Omental fat pad (tissue), 3 donors: ENCODE measurements at regions not wholly inside any gene's neighbourhood (a gene's known extent, or its start where the extent isn't known, plus 50 kb on each side); places are given as distances from the start of the nearest gene placed in this dataset.
"Not testable (repeated sequence)": the region's sequence is repeated elsewhere in the genome, so short reads cannot be mapped to it uniquely, and the experiment has no call there.

ENCODE experiments used
- ATAC-seq: fragments of 150-250 bp; one replicate; pipeline ENCODE4 v1.9.1; 2016; ENCODE audit warnings: mild to moderate bottlenecking, moderate library complexity; ENCODE audit not compliant: low FRiP score
- DNase-seq: peaks from one replicate; pipeline ENCODE4 v3.0.0-alpha.2; 2019; ENCODE audit warnings: low spot score
- CTCF ChIP-seq, 3 donors: fragments of 450-650 bp; IDR thresholded peaks; one replicate each; pipeline ENCODE4 v1.5.1; 2016 to 2017; ENCODE audit warnings: antibody characterized with exemption in 3 of 3, mild to moderate bottlenecking in 3 of 3, moderate library complexity in 2 of 3

- no peak for TF ChIP-seq CTCF (IDR thresholded peaks at IDR 0.05)
- no peak for DNase-seq
- ATAC-seq, result no peak
These were observed 137.8 kb upstream of the SKOR2 start for GRCh38 chr18:47389210-47389609.

- ATAC-seq, result no peak
- TF ChIP-seq CTCF (IDR thresholded peaks at IDR 0.05), result no peak
- DNase-seq, result no peak
These were observed 136.4 kb upstream of the SKOR2 start for GRCh38 chr18:47387864-47388263.

GRCh38 chr18:47383729-47384128 lies 132.3 kb upstream of the SKOR2 start:
- DNase-seq, result no peak
- ATAC-seq, result no peak
- no peak for TF ChIP-seq CTCF (IDR thresholded peaks at IDR 0.05)

DNA sequence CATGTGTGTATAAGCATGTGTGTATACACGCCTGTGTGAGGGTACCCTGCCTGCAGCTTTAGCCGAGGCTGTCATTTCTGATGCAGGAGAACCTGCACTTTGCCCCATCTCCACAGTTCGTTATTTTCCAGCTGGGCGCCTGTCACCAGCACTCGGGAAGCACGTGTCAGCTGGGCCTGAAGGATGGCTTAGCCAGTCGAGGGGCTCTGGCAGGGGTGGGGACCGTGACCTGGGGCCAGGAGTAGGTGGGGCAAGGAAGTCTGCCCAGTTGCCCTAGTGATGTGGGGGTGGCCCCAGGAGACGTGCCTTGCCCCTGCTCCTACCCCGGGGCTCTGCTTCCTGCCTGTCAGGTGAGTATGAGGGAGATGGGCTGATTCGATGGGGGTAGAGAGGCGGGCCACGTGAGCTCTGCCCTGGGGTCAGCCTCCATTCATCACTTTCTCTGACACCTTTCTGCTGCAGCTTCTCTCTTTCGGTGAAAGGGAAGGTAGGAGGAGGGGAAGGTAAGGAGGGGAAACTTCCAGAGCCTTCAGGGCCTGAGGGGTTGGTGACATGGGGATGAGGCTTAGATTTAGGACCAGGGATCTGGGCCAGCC lies 130.6 kb upstream of the SKOR2 start:
- DNase-seq, result no peak
- ATAC-seq, result no peak

GRCh38 chr18:47380153-47380552 lies 128.7 kb upstream of the SKOR2 start:
- no peak for DNase-seq
- ATAC-seq, result no peak
- no peak for TF ChIP-seq CTCF (IDR thresholded peaks at IDR 0.05)

More for the DNA sequence above, 130.6 kb upstream of the SKOR2 start:
- TF ChIP-seq CTCF (IDR thresholded peaks at IDR 0.05), result no peak

GRCh38 chr18:47373465-47373864 lies 122.0 kb upstream of the SKOR2 start:
- no peak for TF ChIP-seq CTCF (IDR thresholded peaks at IDR 0.05)
- no peak for DNase-seq
- no peak for ATAC-seq

- no peak for ATAC-seq
- TF ChIP-seq CTCF (IDR thresholded peaks at IDR 0.05), result no peak
- no peak for DNase-seq
These were observed 118.6 kb upstream of the SKOR2 start for GRCh38 chr18:47370052-47370451.

DNA sequence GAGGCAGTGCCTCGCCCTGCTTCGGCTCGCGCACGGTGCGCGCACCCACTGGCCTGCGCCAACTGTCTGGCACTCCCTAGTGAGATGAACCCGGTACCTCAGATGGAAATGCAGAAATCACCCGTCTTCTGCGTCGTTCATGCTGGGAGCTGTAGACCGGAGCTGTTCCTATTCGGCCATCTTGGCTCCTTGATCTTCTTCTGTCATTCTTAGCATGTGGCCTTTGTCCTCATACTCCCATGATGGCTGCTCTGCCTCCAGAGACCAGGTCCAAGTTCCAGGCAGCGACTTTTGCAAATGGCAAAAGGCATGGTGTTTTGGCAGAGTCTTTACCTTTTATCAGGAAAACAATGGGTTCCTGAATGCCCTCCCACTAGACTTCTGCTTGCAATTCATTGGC lies 102.6 kb upstream of the SKOR2 start:
- DNase-seq, ATAC-seq: not testable (repeated sequence)
